ENCODE measurements at regions not wholly inside any gene's neighbourhood (a gene's known extent, or its start where the extent isn't known, plus 50 kb on each side); places are given as distances from the start of the nearest gene placed in this dataset.

GRCh38 chr10:53601260-53601875 is 828.8 kb upstream of the MBL2 start:
- no peaks in the 10 kb centered on the region for H3K36me3 ChIP-seq
- no peaks in the 10 kb centered on the region for H3K9me3 ChIP-seq
- 16 to 25% (median 17%) methylated on average over 11 of the region's 11 CpGs for WGBS, 3 donors
- H3K27ac ChIP-seq = no peak overlapping the region
- H3K4me1 ChIP-seq (ENCODE audit: insufficient read depth) = no peaks in the 10 kb centered on the region
- H3K4me3 ChIP-seq = no peak overlapping the region
- DNase-seq = no peak
- TF ChIP-seq EP300 (IDR thresholded peaks at IDR 0.05) (no peak), CTCF (IDR thresholded peaks at IDR 0.05) (no peak), POLR2A (IDR thresholded peaks at IDR 0.05) (no peak)
- intact Hi-C loops (cut with DNase I) = no loop called here
- no peaks in the 10 kb centered on the region for H3K27me3 ChIP-seq

- intact Hi-C loops (cut with DNase I) = no loop called here
- 78 to 85% (median 81%) methylated on average over 2 of the region's 2 CpGs for WGBS, 3 donors
- no peak overlapping the region for H3K4me3 ChIP-seq
- H3K36me3 ChIP-seq = no peaks in the 10 kb centered on the region
- H3K27me3 ChIP-seq = no peaks in the 10 kb centered on the region
- H3K27ac ChIP-seq = no peak overlapping the region
- H3K9me3 ChIP-seq = no peaks in the 10 kb centered on the region
- no peak for DNase-seq
- TF ChIP-seq POLR2A (IDR thresholded peaks at IDR 0.05) (no peak), EP300 (IDR thresholded peaks at IDR 0.05) (no peak), CTCF (IDR thresholded peaks at IDR 0.05) (no peak)
- H3K4me1 ChIP-seq (ENCODE audit: insufficient read depth) = no peaks in the 10 kb centered on the region
Observed at GRCh38 chr10:53598914-53599313, 826.3 kb upstream of the MBL2 start.

GRCh38 chr10:53597835-53598251 is 825.3 kb upstream of the MBL2 start:
- Histone ChIP-seq H3K27ac (no peak overlapping the region), H3K27me3 (no peaks in the 10 kb centered on the region), H3K9me3 (no peaks in the 10 kb centered on the region), H3K4me3 (no peak overlapping the region), H3K4me1 (ENCODE audit: insufficient read depth) (no peaks in the 10 kb centered on the region), H3K36me3 (no peaks in the 10 kb centered on the region)
- no peak for DNase-seq
- TF ChIP-seq EP300 (IDR thresholded peaks at IDR 0.05) = no peak
- no peak for TF ChIP-seq CTCF (IDR thresholded peaks at IDR 0.05)
- no peak for TF ChIP-seq POLR2A (IDR thresholded peaks at IDR 0.05)
- 50 to 63% (median 55%) methylated on average over 2 of the region's 2 CpGs for WGBS, 3 donors
- intact Hi-C loops (cut with DNase I) = no loop called here

- Histone ChIP-seq H3K4me3 (no peak overlapping the region), H3K36me3 (no peaks in the 10 kb centered on the region), H3K9me3 (no peaks in the 10 kb centered on the region), H3K27me3 (no peaks in the 10 kb centered on the region), H3K27ac (no peak overlapping the region), H3K4me1 (ENCODE audit: insufficient read depth) (no peaks in the 10 kb centered on the region)
- no peak for DNase-seq
- WGBS, 3 donors = 91 to 96% (median 92%) methylated on average over 2 of the region's 2 CpGs
- intact Hi-C loops (cut with DNase I) = no loop called here
- TF ChIP-seq CTCF (IDR thresholded peaks at IDR 0.05) (no peak), POLR2A (IDR thresholded peaks at IDR 0.05) (no peak), EP300 (IDR thresholded peaks at IDR 0.05) (no peak)
Observed at GRCh38 chr10:53580465-53580864, 807.9 kb upstream of the MBL2 start.
